ENCODE measurements at regions not wholly inside any gene's neighbourhood (a gene's known extent, or its start where the extent isn't known, plus 50 kb on each side); places are given as distances from the start of the nearest gene placed in this dataset.

- DNase-seq, result peak; percentile 25
Observed at GRCh38 chr1:94325377-94326302, 88.3 kb upstream of the ARHGAP29 start.

GRCh38 chr1:94324178-94324544 lies 86.8 kb upstream of the ARHGAP29 start:
- no peak for DNase-seq

- no peak for DNase-seq
Observed at GRCh38 chr1:94323311-94324177, 86.2 kb upstream of the ARHGAP29 start.

GRCh38 chr1:94322696-94323095 lies 85.3 kb upstream of the ARHGAP29 start:
- no peak for DNase-seq

- DNase-seq, result no peak
Observed at GRCh38 chr1:94321662-94322061, 84.3 kb upstream of the ARHGAP29 start.

GRCh38 chr1:94319319-94320102 lies 82.1 kb upstream of the ARHGAP29 start:
- no peak for DNase-seq

GRCh38 chr1:94318505-94319030 lies 81.2 kb upstream of the ARHGAP29 start:
- DNase-seq, result no peak

- DNase-seq, result no peak
Observed at GRCh38 chr1:94317790-94318188, 80.4 kb upstream of the ARHGAP29 start.

- no peak for DNase-seq
Observed at GRCh38 chr1:94316836-94317789, 79.7 kb upstream of the ARHGAP29 start.

GRCh38 chr1:94316183-94316582 lies 78.8 kb upstream of the ARHGAP29 start:
- no peak for DNase-seq

GRCh38 chr1:94315552-94316116 lies 78.2 kb upstream of the ARHGAP29 start:
- no peak for DNase-seq

GRCh38 chr1:94314222-94314858 lies 77.0 kb upstream of the ARHGAP29 start:
- no peak for DNase-seq

GRCh38 chr1:94310570-94311270 lies 73.3 kb upstream of the ARHGAP29 start:
- no peak for DNase-seq

GRCh38 chr1:94309829-94310569 lies 72.6 kb upstream of the ARHGAP29 start:
- no peak for DNase-seq

GRCh38 chr1:94309216-94309615 lies 71.8 kb upstream of the ARHGAP29 start:
- DNase-seq, result no peak

GRCh38 chr1:94306521-94306920 lies 69.1 kb upstream of the ARHGAP29 start:
- no peak for DNase-seq

- DNase-seq, result no peak
Observed at GRCh38 chr1:94305704-94306103, 68.3 kb upstream of the ARHGAP29 start.

GRCh38 chr1:94304553-94304952 lies 67.2 kb upstream of the ARHGAP29 start:
- DNase-seq, result no peak
